ENCODE measurements at regions not wholly inside any gene's neighbourhood (a gene's known extent, or its start where the extent isn't known, plus 50 kb on each side); places are given as distances from the start of the nearest gene placed in this dataset.

GRCh38 chr2:129741623-129742022 is 237.8 kb upstream of the RAB6C start:
- Histone ChIP-seq H3K4me1 (replicated peaks in 1 of 2; ENCODE audit: control insufficient read depth in 2 of 2, insufficient read depth in 2 of 2, low read length in 2 of 2) (no peaks in the 10 kb centered on the region), H3K9me1 (ENCODE audit: control insufficient read depth, insufficient read depth, low read length) (no peaks in the 10 kb centered on the region), H3K4me2 (ENCODE audit: insufficient read depth, low read length) (no peak overlapping the region), H4K20me1 (replicated peaks; ENCODE audit: control insufficient read depth, insufficient read depth, low read length) (no peaks in the 10 kb centered on the region), H3K9ac (ENCODE audit: insufficient read depth in 1 of 2, low read depth in 2 of 2, low read length in 2 of 2) (no peak overlapping the region), H3K27ac (ENCODE audit: extremely low read depth, low read depth, low read length) (no peak overlapping the region), H3K9me3 (replicated peaks; ENCODE audit: control insufficient read depth, insufficient read depth, low read depth, low read length) (no peaks in the 10 kb centered on the region), H3K27me3 (ENCODE audit: control insufficient read depth in 2 of 2, insufficient read depth in 2 of 2, low read length in 2 of 2) (peaks cover 0 to 9% of the 10 kb centered on the region in 2 experiments; a peak in 3 of 5 replicates), H3K4me3 (no peak overlapping the region), H3K36me3 (ENCODE audit: control insufficient read depth, insufficient read depth, low read length) (no peaks in the 10 kb centered on the region), H2AFZ (ENCODE audit: low read depth, low read length) (no peak overlapping the region), H3K79me2 (ENCODE audit: control insufficient read depth, insufficient read depth, low read length) (no peaks in the 10 kb centered on the region)
- CTCF ChIA-PET (ENCODE audit: low intra/inter-chr PET ratio), result no interaction called here
- no TSS peak for BruUV-seq (replicated peaks)
- ATAC-seq (no peak), DNase-seq (ENCODE audit: extremely low read depth in 1 of 4, low spot score in 3 of 4) (no peak), FAIRE-seq (no peak)
- TF ChIP-seq E2F3 (CRISPR knock-in tag; IDR thresholded peaks at IDR 0.05), result no peak
- no peak for TF ChIP-seq LEF1 (IDR thresholded peaks at IDR 0.05)
- TF ChIP-seq TCF3 (CRISPR knock-in tag; IDR thresholded peaks at IDR 0.05), result no peak
- no peak for TF ChIP-seq EZH2 (IDR thresholded peaks at IDR 0.05; ENCODE audit: borderline replicate concordance, low read depth, low read length)
- TF ChIP-seq CBFB (CRISPR knock-in tag; IDR thresholded peaks at IDR 0.05), result no peak
- TF ChIP-seq TFAP4 (CRISPR knock-in tag; IDR thresholded peaks at IDR 0.05; ENCODE audit: borderline replicate concordance), result no peak
- TF ChIP-seq CGGBP1 (CRISPR knock-in tag; IDR thresholded peaks at IDR 0.05), result no peak
- TF ChIP-seq RBM15 (IDR thresholded peaks at IDR 0.05; ENCODE audit: insufficient read depth, low read length), result no peak
- POLR2A ChIA-PET, result no interaction called here
- in situ Hi-C loops (cut with MboI) (no loop called here), intact Hi-C loops (cut with micrococcal nuclease) (no loop called here)
- 0% methylated on average over 10 of the region's 12 CpGs for WGBS (ENCODE audit: insufficient coverage, low coverage, missing lambda C conversion rate)
